HG02970 (cell line): ENCODE measurements at regions not wholly inside any gene's neighbourhood (a gene's known extent, or its start where the extent isn't known, plus 50 kb on each side); places are given as distances from the start of the nearest gene placed in this dataset.

ENCODE experiments used
- ATAC-seq: cut with Tn5 transposase; IDR thresholded peaks from one replicate; pipeline ENCODE4 v1.9.1; 2021; ENCODE audit warnings: mild to moderate bottlenecking, moderate library complexity, moderate number of reproducible peaks; ENCODE audit not compliant: unreplicated experiment, low FRiP score

DNA sequence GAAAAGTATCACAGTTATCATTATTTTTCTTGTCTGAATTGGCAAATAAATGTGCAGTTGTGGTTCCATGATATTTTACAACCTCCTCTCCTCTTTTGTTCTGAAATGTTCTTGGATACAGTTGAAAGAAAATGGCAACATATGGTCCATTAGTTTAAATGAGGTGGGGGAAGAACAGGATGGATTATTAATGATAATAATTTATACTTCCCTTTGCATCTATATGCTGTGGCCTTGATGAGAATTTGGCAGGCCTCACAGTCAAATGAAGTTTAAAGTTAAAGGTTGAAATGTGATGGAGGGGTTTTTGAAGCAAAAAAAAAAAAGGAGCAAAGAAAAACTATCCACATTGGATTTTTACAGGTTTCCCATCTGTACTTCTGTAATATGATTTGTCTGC, 946.3 kb upstream of the INTU start:
- no peak for ATAC-seq

DNA sequence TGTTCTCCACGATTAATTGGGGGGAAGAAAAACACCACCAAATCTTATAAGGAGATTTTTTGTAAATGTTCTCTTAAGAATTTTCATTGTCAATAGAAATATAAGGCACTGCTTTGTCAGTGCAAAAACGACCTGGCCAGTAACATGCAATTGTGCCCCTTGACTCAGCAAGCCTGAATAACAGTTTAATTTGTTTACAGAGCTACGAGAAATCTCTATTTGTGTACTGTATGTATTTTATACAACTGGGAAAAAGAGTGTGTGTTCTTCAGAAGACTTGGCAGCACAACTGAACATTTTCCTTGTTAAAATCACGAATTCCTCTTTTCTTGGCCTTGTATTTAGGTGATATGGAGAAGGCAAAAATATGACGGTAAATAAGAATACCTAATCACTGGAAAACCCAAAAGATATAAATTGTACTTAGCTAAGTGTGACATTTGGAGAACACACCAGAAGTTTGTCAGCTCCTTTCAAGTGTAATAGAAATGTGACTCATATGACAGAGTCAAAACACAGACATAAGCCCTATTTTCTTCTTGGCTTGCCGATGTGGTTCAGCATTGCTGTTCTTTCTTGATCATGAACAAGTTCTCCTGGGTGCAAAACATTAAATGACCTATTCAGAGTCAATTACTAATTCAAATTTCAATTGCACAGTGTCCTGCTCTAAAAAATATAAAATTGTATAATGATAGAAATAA, 945.0 kb upstream of the INTU start:
- ATAC-seq, result no peak

DNA sequence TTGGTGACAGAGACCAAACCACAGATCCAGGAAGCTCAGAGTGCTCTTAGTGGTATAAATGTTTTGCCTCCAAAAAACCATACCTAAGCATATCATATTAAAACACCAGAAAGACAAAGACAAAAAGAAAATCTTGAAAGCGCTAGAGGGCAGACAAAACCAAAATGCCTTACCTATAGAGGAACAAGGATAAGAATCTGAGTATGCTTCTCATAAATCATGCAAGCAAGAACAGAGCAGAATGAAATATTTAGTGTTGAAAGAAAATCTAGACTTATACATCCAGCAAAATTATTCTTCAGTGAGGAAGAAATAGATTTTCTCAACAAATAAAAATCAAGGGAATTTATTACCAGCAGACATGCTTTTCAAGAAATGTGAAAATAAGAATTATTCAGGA, 941.0 kb upstream of the INTU start:
- ATAC-seq, result no peak

DNA sequence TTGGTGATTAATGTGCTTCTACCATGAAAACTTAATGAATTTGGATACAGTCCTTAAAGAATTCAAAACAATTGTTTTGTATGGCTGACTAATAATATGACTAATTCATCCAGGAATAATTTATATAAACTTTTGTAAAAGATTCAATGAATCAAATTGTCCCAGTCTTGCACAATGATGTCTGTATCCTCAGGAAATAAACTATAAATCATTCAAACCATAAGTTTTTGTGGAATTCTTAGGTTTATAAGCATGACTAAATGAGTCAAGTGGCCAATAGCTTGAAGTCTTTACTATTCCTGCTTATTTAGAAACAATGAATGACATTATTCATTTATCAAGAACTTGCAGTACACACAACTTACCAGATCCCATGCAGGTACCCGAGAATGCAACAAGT, 935.0 kb upstream of the INTU start:
- ATAC-seq, result no peak

DNA sequence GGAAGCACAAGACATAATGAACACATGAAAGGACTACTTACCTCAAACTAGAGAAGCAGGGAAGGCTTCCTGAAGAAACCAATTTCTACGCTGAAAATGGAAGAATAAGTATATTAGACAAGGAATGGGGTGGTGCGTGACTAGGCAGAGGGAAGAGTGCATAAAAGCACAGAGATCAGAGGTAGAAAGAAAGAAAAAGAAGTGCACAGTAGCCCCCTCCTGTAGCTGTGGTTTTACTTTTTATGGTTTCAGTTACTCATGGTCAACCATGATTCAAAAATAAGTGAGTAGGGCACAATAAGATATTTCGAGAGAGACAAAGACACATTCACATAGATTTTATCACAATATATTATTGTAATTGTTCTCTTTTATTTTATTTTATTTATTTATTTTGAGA, 934.5 kb upstream of the INTU start:
- ATAC-seq, result no peak

DNA sequence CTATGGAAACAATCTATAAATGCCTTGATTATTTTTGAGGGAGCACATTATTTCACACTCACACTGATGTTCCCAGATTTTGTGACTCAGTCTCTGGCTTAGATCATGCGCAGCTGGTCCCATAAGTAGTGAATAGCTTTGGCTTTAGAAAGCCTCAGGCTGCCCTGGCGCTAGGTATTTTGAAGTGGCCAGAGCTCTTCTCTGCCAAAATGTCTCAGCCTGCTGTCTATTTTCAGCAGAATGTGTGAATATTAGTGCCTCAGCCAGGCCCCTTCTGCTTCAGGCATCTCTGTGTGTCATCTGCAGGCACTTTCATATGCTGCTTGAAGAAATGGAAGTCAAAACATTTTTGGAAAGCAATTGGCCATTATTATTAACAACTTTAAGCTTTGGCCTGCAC, 931.0 kb upstream of the INTU start:
- ATAC-seq, result no peak

DNA sequence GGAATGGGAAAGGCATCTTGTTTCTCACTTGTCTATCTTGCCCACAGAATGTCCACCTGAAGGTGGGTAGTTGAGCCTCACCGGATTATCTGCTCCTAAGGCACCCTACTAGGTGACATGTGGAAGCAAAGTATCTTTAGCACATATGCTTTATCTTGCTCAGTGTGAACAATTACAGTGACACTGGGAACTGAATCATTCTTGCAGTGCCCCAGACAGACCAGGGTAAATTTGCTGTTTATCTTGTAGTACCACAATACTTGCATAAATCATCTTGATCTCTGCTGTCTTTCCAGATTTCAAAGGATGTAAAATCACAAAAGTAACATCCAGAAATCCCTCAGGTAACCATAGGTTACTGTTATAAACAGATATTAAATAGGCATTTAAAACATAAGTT, 930.0 kb upstream of the INTU start:
- no peak for ATAC-seq

DNA sequence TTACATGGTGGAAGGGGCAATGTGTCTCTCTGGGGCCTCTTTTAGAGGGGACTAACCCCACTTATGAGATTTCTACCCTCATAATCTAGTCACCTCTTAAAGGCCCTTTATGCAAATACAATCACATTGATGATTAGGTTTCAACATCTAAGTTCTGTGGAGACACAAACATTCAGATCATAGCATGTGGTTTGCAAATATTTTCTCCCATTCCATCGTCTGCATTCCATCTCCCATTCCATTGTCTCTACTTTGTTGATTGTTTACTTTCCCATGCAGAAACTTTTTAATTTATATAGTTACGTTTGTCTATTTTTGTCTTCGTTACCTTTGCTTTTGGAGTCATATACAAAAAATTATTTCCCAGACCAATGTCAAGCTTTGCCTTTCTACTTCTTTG, 927.5 kb upstream of the INTU start:
- ATAC-seq, result no peak

DNA sequence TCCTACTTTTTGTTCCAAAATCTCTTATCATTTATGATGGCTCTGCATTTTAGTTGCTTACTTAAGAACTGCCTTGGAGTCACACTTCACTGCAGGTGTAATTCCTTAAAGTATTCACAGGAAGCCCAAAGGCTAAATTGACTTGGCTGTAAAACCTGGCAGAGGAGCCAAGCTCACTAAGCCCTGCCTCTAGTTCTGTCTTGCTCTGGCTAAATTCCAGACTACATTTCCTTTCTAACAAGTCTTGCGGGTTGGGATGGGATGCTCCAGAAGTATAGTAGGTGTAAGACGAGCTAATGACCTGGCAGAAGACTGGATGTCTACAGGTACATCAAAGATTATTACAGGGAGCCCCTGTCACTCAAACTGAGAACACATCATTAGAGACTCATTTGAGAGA, 924.0 kb upstream of the INTU start:
- ATAC-seq, result no peak

DNA sequence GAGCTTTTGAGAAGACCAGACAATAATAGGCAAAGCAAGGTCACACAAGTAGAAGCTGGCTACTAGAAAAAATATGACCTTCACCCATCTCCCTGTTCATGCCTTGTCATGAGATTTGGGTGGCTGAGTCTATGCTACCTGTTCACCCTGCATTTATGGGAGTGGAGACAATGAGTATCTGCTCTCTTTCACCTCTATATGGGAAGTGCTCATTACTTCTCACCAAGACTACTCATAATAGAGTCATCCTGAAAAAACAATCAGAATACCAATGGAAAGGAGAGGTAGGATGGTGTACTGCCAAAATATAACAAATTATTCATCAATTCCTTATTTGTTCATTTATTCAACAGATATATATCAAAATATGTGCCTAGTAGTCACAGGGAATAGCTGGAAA, 921.8 kb upstream of the INTU start:
- ATAC-seq, result no peak

DNA sequence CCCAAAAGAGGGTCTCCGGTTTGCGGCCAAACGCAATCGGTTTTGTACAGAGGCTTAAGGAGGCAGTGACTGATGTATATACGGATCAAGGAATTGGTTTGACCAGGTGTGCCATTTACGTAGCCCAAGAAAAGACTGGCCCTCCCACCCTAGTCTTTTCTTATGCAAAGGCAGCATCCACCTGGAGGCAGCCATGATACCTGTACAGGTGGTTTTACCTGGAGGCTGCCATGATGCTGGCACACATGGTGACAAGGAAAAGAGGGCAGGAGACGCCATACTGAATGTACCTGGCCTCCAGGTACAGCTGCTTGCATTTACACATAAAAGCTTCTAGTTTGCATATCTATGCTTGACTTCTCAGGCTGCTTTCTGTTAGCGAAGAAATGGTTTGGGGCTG, 917.7 kb upstream of the INTU start:
- ATAC-seq, result no peak

DNA sequence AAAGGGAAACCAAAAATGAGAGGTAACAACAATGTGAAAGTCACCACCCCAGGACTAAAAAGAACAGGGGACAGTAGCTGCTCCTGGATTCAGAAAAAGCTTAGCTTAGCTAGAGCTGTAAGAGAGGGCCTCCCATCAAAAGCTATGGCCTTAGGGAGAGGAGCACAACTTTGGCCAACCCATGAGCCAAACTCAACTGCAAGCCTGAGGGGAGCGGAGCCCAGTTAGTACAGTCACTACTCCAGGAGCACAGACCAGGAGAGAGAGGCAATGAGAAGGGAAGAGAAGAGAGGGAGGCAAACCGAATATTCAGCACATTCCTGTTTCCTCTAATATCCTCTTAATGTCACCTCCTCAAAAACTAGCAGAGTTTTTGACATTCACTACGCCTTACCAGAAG, 917.1 kb upstream of the INTU start:
- ATAC-seq, result no peak

DNA sequence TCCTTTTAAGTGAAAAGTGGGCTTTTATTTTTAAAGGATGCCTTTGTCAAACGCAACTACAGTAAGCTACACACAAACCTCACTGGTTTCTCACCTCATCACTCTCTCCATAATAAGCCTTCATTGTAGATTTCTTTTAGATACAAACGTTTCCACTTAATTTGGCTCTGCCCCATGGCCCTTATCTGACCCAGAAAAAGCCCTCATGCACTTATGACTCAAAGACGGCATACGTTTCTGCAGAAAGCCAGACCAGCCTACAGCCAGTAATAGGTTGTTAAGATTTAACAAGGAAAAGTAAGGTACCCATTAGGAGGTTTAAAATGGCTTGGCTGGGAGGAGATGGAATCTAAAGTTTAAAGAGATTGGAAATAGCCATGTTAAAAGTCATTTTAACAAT, 914.6 kb upstream of the INTU start:
- ATAC-seq, result no peak

DNA sequence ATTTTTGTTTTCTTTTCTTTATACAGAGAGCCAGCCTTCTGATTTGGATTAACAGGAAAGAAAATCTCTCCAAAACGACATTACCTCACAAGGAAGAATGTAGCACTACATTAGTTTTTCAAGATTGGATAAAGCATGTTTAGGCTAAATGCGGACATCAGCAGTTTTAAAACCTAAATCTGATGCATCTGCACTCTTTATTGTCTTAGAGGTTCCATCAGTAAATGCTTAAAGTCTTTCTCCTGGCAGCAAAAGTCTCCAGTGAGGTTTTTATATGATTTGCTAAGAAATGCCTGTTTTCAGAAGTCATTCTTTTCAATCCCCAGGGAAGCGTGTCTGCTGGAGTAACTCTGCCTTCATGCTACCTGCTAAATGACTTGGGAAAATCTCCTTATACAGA, 912.9 kb upstream of the INTU start:
- no peak for ATAC-seq

DNA sequence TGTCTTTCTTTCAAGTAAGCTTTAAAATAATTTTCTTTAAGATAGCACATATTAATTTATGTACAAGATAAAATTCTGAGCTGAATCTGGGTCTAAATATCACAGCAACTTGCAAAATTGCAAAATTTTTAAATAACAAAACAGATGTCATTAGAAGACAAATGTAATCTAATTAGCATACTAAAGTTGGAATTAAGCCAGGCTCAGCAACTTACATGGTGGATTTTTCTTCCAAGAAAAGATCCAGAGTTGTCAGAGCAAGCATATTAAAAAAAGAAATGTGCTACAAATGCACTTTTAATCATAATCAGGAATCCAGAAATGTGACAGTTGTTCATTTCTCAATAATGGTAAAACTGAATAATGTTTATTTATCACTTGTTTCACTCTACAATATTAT, 906.9 kb upstream of the INTU start:
- ATAC-seq, result no peak

DNA sequence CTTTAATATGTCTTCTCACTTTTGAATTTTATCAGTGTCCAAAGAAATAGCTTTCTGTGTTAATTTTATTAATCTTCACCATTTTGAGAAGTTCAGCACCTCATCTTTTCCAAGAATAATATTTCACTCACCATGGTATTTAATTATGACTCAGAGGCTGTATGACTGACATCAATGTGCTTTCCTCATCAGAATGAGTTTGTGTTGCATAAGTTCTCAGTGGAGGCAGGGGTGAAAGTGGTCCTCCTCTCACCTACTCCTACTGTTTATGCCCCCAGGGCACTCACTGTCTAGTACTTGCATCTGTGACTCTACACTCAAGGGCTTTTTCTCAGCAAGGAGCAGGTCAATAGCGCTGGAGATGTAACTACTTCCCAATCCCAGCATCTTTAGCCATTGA, 905.3 kb upstream of the INTU start:
- ATAC-seq, result no peak

DNA sequence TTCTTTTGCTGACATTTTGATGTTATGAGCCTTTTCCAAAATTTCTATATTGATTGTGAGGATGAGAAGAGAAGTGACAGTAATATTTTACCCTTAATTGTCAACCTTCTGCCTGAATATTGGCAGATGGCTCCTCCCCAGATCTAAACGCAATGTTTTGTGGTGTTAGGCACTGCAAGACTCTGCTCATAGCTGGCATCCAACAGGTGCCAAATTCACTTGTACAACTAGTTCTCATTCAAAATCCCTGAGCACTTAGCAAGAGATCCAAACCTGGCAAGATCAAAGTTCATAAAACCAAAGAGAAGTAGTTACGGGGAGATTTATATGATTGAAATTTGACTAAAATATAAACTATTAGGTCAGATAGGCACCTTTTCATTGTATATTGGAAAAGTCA, 901.7 kb upstream of the INTU start:
- no peak for ATAC-seq

DNA sequence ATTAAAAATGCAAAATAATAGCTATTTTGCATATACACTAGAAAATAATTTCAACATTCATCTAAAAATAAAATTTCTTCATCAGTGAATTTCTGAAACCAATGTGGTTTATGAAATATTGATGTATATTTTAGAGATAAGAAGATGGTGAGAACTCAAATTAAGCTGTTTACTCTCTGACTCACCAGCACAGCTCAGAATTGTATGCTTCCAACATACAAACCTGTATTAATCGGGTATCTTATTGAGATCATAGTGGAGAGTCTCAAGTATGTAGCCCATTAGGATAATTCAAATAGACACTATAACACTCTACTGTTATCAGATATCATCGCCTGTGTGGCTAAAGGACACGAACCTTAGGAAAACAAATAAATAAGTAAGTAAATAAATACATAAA, 899.5 kb upstream of the INTU start:
- ATAC-seq, result no peak

DNA sequence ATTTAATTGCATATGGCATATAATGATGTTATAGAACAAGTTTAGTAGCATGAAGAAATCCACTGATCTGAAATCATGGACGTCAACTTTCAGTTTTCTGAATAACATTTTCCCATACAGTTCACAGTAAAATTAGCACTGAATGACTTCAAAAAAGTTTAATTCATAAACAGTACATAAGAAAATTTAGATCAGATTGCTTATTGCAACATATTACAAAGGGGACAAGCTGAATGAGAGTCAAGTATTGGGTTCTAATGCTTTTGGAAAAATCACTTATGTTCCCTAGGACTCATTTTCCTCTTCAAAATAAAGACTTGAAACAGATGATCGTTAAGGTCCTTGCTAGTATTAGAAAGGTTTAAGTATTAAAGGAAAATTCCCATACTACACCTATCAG, 898.3 kb upstream of the INTU start:
- no peak for ATAC-seq

DNA sequence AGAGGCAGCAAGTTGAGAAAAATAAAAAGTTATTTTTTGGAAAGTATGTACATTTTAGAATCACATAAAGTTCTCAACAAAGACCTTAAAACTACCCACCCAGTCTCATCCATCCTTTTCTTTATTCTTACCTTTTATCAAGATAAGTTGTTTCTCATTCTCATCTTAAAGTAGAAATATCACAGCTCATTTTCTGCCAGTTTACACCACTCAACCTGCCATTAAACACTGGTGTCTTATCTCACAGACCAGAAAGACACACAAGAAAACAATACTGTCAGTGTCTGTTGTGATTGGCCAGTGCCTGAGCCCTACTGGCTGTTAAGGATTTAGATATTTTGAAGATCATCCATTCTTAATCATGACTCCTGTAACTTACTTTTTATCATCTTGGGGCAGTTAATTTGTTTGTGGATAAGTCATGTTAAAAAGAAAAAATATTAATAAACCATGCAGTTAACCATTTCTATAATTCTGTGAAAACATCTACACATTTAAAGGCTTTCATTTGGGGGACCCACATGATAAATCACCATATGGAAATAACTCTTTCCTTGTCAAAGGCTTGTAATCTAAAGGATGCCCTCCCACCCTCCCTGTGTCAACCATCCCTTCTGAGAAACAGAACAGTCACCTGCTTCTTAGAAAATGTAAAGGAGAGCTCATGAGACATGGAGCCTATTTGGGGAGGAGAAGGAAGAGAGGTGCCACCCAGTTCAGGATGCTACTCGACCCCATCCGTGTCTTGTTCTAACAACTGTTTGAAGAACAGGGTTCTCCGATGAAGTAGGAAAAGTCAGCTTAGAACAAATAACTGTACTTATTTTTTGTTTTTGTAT, 897.2 kb upstream of the INTU start:
- ATAC-seq, result no peak

DNA sequence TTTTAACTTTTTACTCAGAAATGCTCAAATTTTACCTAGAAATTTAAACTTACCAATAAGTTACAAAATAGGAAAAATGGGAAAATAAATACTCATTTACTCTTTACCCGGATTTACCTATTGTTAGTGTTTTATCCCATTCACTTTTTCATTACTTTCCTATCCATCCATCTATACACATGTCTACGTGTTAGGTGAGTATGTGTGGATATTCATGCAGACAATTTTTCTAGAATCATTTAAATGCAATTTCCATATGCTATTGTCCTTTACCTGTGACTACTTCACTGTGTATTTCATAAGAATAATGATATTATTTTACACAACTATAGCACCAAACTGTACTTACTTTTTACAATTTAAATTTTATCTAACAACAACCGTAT, 896.6 kb upstream of the INTU start:
- ATAC-seq, result no peak

DNA sequence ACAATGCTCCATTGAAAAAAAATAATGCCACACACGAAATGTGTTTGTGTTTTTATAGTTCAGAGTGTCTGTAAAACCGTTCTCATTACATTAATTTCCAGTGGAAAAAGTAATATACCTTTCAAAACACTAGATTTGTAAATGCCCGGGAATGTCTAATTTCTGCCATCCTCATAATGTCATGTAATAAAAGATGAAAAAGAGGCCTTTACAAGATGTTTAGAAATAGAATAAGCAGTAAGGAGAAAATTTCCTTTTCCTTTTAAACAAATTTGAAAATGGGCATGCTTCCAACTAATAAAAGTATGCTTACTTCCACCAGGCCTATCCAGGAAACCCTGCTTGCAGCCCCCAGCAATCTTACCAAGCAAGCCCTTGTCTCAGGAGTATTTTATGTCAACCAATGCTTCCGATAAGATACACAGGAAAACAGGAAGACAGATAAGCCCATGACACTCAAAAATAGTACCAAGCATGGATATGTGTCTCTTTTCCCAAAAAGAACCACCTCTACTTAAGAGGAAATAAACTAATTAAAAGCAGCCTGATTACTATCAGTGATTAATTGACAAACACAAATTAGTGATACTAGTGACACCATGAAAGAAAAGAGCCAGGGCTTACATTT, 894.7 kb upstream of the INTU start:
- no peak for ATAC-seq
